HCT116 (cell line): ENCODE measurements at regions not wholly inside any gene's neighbourhood (a gene's known extent, or its start where the extent isn't known, plus 50 kb on each side); places are given as distances from the start of the nearest gene placed in this dataset.

Source experiments
- ATAC-seq: fragments of 200-7000 bp; cut with Tn5 transposase; 2 replicates; pipeline ENCODE4 v1.9.1; 2020; ENCODE audit warnings: mild to moderate bottlenecking, moderate library complexity
- BruUV-seq: library from RNA; stranded (reverse); fragments of 400-500 nt; replicated peaks from 2 replicates; lab custom pipeline; 2021; lab: Mats Ljungman, UMichigan
- CTCF ChIA-PET: fragments of 300-600 bp; sonication (Branson Sonifier 250); formaldehyde crosslinking; loops from one replicate; lab custom pipeline; 2021; ENCODE audit warnings: antibody characterized with exemption; lab: Charles Lee
- POLR2A ChIA-PET: fragments of 300-600, 350-600 bp; sonication (Branson Sonifier 250); formaldehyde crosslinking; loops from one replicate; lab custom pipeline; 2021; ENCODE audit warnings: antibody characterized with exemption; lab: Charles Lee
- RAD21 ChIA-PET, 2 experiments: fragments of 300-600 bp; sonication (Branson Sonifier 250); formaldehyde crosslinking; loops; one replicate each; lab custom pipeline; 2023; ENCODE audit warnings: low total read pairs in 2 of 2; ENCODE audit not compliant: uncharacterized antibody in 2 of 2, unreplicated experiment in 2 of 2, low non-redundant PET in 1 of 2; lab: Charles Lee
- DNase-seq: peaks from one replicate; pipeline ENCODE4 v3.0.0-alpha.2; 2010; ENCODE audit warnings: low read depth, low spot score
- H2AFZ ChIP-seq: fragments of 200-600 bp; shearing (Covaris generic), sonication (generic); 2 replicates; pipeline ENCODE4 v1.6.1; 2017; ENCODE audit warnings: low read depth, mixed run types, mixed read lengths, antibody characterized with exemption, low read length; ENCODE audit not compliant: poor library complexity, severe bottlenecking
- H3K27ac ChIP-seq: 2 replicates; pipeline ENCODE4 v1.5.1; 2012; ENCODE audit warnings: low read depth, low read length
- H3K27me3 ChIP-seq: fragments of 200-600 bp; sonication (generic); 2 replicates; pipeline ENCODE4 v1.6.1; 2016; ENCODE audit warnings: mixed run types, low read length, mixed read lengths; ENCODE audit not compliant: insufficient read depth
- H3K36me3 ChIP-seq, 2 experiments: fragments of 200-500 bp in 1 of 2; fragments of 200-600 bp in 1 of 2; sonication (Bioruptor generic) in 1 of 2; sonication (generic) in 1 of 2; 2 replicates each; pipeline versions ENCODE4 v1.5.1 to v1.6.1; 2014 to 2016; ENCODE audit warnings: low read length in 2 of 2, inconsistent platforms in 1 of 2, mixed read lengths in 1 of 2, mixed run types in 1 of 2; ENCODE audit not compliant: insufficient read depth in 2 of 2, control insufficient read depth in 1 of 2
- H3K4me1 ChIP-seq, 2 experiments: fragments of 200-600 bp in 1 of 2; sonication (generic) in 1 of 2; 2 replicates each; pipeline versions ENCODE4 v1.5.1 to v1.6.1; 2012 to 2017; ENCODE audit warnings: low read length in 2 of 2, inconsistent platforms in 1 of 2, mild to moderate bottlenecking in 1 of 2, mixed read lengths in 1 of 2, mixed run types in 1 of 2, moderate library complexity in 1 of 2; ENCODE audit not compliant: insufficient read depth in 2 of 2, control insufficient read depth in 1 of 2
- H3K4me2 ChIP-seq: fragments of 200-600 bp; sonication (generic); 2 replicates; pipeline ENCODE4 v1.6.1; 2017; ENCODE audit warnings: mixed run types, low read length, mixed read lengths
- H3K4me3 ChIP-seq, 2 experiments: fragments of 200-600 bp in 1 of 2; sonication (generic) in 1 of 2; replicated peaks in 1 of 2; 2 replicates each; pipeline ENCODE4 v1.5.1; 2011 to 2016; ENCODE audit warnings: low read length in 2 of 2, control low read depth in 1 of 2, low read depth in 1 of 2, mild to moderate bottlenecking in 1 of 2, mixed read lengths in 1 of 2, mixed run types in 1 of 2
- H3K79me2 ChIP-seq: fragments of 200-600 bp; sonication (generic); 2 replicates; pipeline ENCODE4 v1.6.1; 2017; ENCODE audit warnings: mild to moderate bottlenecking, mixed run types, low read length, moderate library complexity, mixed read lengths; ENCODE audit not compliant: insufficient read depth
- H3K9ac ChIP-seq: fragments of 200-600 bp; sonication (generic); 2 replicates; pipeline ENCODE4 v1.6.1; 2016; ENCODE audit warnings: low read length, mixed read lengths
- H3K9me2 ChIP-seq: fragments of 200-600 bp; sonication (generic), shearing (Covaris generic); 2 replicates; pipeline ENCODE4 v1.6.1; 2017; ENCODE audit warnings: mixed run types, mild to moderate bottlenecking, moderate library complexity; ENCODE audit not compliant: insufficient read depth
- H3K9me3 ChIP-seq, 2 experiments: fragments of 200-500 bp in 1 of 2; fragments of 200-600 bp in 1 of 2; sonication (Bioruptor generic) in 1 of 2; sonication (generic) in 1 of 2; 2 replicates each; pipeline ENCODE4 v1.6.1; 2014 to 2017; ENCODE audit warnings: low read length in 2 of 2, mixed read lengths in 2 of 2, inconsistent platforms in 1 of 2, low read depth in 1 of 2, mild to moderate bottlenecking in 1 of 2, mixed run types in 1 of 2, moderate library complexity in 1 of 2; ENCODE audit not compliant: control insufficient read depth in 1 of 2, insufficient read depth in 1 of 2
- H4K20me1 ChIP-seq: fragments of 200-600 bp; sonication (generic), shearing (Covaris generic); 2 replicates; pipeline ENCODE4 v1.6.1; 2017; ENCODE audit warnings: mixed run types, mild to moderate bottlenecking, moderate library complexity; ENCODE audit not compliant: insufficient read depth
- ATF3 ChIP-seq: IDR thresholded peaks from 2 replicates; pipeline ENCODE4 v1.6.1; 2012
- CBX3 ChIP-seq: IDR thresholded peaks from 2 replicates; pipeline ENCODE4 v1.6.1; 2012; ENCODE audit warnings: low read depth
- CEBPB ChIP-seq: IDR thresholded peaks from 2 replicates; pipeline ENCODE4 v1.6.1; 2012; ENCODE audit warnings: low read depth
- CTCF ChIP-seq, 3 experiments: fragments of 200-600 bp in 1 of 3; sonication (generic) in 1 of 3; IDR thresholded peaks in 2 of 3; conservative IDR thresholded peaks in 1 of 3; 2 replicates each; pipeline ENCODE4 v1.5.1; 2012 to 2017; ENCODE audit warnings: low read depth in 2 of 3, low read length in 2 of 3, antibody characterized with exemption in 1 of 3, borderline replicate concordance in 1 of 3, control low read depth in 1 of 3, mild to moderate bottlenecking in 1 of 3, mixed read lengths in 1 of 3, mixed run types in 1 of 3, moderate library complexity in 1 of 3; ENCODE audit not compliant: insufficient read depth in 1 of 3
- EGR1 ChIP-seq: IDR thresholded peaks from 2 replicates; pipeline ENCODE4 v1.6.1; 2012; ENCODE audit warnings: low read depth
- EZH2phosphoT487 ChIP-seq: fragments of 200-600 bp; IDR thresholded peaks from 2 replicates; pipeline ENCODE4 v1.6.1; 2018; ENCODE audit warnings: antibody characterized with exemption, borderline replicate concordance
- FOSL1 ChIP-seq: IDR thresholded peaks from 2 replicates; pipeline ENCODE4 v1.6.1; 2012; ENCODE audit warnings: low read depth
- JUND ChIP-seq: IDR thresholded peaks from 2 replicates; pipeline ENCODE4 v1.6.1; 2012
- MAX ChIP-seq: IDR thresholded peaks from 2 replicates; pipeline ENCODE4 v1.6.1; 2012
- POLR2AphosphoS5 ChIP-seq: IDR thresholded peaks from 2 replicates; pipeline ENCODE4 v1.6.1; 2011; ENCODE audit warnings: mild to moderate bottlenecking, low read depth, low read length, moderate library complexity
- RAD21 ChIP-seq: IDR thresholded peaks from 2 replicates; pipeline ENCODE4 v1.6.1; 2012; ENCODE audit warnings: low read depth, mild to moderate bottlenecking
- REST ChIP-seq: IDR thresholded peaks from 2 replicates; pipeline ENCODE4 v1.6.1; 2012; ENCODE audit warnings: low read depth
- SP1 ChIP-seq: IDR thresholded peaks from 2 replicates; pipeline ENCODE4 v1.6.1; 2012; ENCODE audit warnings: low read depth
- TCF7L2 ChIP-seq: IDR thresholded peaks from 2 replicates; pipeline ENCODE4 v1.7.0; 2011; ENCODE audit warnings: borderline replicate concordance, inconsistent platforms; ENCODE audit not compliant: insufficient read depth, insufficient read length; ENCODE audit errors: extremely low read depth
- YY1 ChIP-seq: IDR thresholded peaks from 2 replicates; pipeline ENCODE4 v1.6.1; 2011; ENCODE audit warnings: low read length, low read depth, moderate library complexity, mild to moderate bottlenecking; ENCODE audit not compliant: insufficient replicate concordance; ENCODE audit errors: extremely low read depth
- ZBTB33 ChIP-seq: IDR thresholded peaks from 2 replicates; pipeline ENCODE4 v1.6.1; 2011; ENCODE audit warnings: mild to moderate bottlenecking, low read length, moderate library complexity; ENCODE audit not compliant: insufficient replicate concordance; ENCODE audit errors: extremely low read depth
- ZFX ChIP-seq: fragments of 450-650 bp; IDR thresholded peaks from 2 replicates; pipeline ENCODE4 v1.6.1; 2017
- intact Hi-C: fragments of 100-400 bp; cut with micrococcal nuclease; formaldehyde crosslinking; loops from 2 replicates; pipeline ENCODE4 v1.10.0; 2022

- BruUV-seq: no TSS peak
- RAD21 ChIA-PET: no interaction called here
- peaks cover 0 to 12% of the 10 kb centered on the region in 2 experiments; a peak in 1 of 4 replicates for H3K4me1 ChIP-seq
- no peak overlapping the region for H3K4me3 ChIP-seq
- POLR2A ChIA-PET: interaction anchor here (1.4 to 2.0 kb wide), 3 partner anchors 8 to 97 kb away, joined by 3 to 21 read pairs (median 6); no protein-coding TSS in a partner anchor
- H3K36me3 ChIP-seq: no peaks in the 10 kb centered on the region
- H3K27ac ChIP-seq: no peak overlapping the region
- ATAC-seq (no peak), DNase-seq (no peak)
- H2AFZ ChIP-seq: no peak overlapping the region
- no peaks in the 10 kb centered on the region for H3K9me2 ChIP-seq
- H3K9ac ChIP-seq: no peak overlapping the region
- no peaks in the 10 kb centered on the region for H4K20me1 ChIP-seq
- no peaks in the 10 kb centered on the region for H3K9me3 ChIP-seq
- TF ChIP-seq ATF3 (no peak), POLR2AphosphoS5 (no peak), ZBTB33 (no peak), FOSL1 (no peak), TCF7L2 (no peak), JUND (no peak), CEBPB (no peak), SP1 (no peak), ZFX (no peak), RAD21 (no peak), MAX (no peak), YY1 (no peak), REST (no peak), EZH2phosphoT487 (no peak), CBX3 (no peak), EGR1 (no peak), CTCF (IDR thresholded peaks at IDR 0.05 in 2 of 3, conservative IDR thresholded peaks at IDR 0.05 in 1 of 3; ENCODE audit: borderline replicate concordance in 1 of 3, insufficient read depth in 1 of 3, low read depth in 2 of 3, low read length in 2 of 3) (no peak)
- no peaks in the 10 kb centered on the region for H3K27me3 ChIP-seq
- H3K4me2 ChIP-seq: no peak overlapping the region
- intact Hi-C loops: no loop called here
- CTCF ChIA-PET: interaction anchor here (1.0 to 1.7 kb wide), 2 partner anchors 11 to 16 kb away, joined by 3 to 5 read pairs; no protein-coding TSS in a partner anchor
- H3K79me2 ChIP-seq: no peaks in the 10 kb centered on the region
Observed at GRCh38 chr2:64847930-64848329, 141.3 kb upstream of the SLC1A4 start.
